ENCODE measurements at regions not wholly inside any gene's neighbourhood (a gene's known extent, or its start where the extent isn't known, plus 50 kb on each side); places are given as distances from the start of the nearest gene placed in this dataset.

DNA sequence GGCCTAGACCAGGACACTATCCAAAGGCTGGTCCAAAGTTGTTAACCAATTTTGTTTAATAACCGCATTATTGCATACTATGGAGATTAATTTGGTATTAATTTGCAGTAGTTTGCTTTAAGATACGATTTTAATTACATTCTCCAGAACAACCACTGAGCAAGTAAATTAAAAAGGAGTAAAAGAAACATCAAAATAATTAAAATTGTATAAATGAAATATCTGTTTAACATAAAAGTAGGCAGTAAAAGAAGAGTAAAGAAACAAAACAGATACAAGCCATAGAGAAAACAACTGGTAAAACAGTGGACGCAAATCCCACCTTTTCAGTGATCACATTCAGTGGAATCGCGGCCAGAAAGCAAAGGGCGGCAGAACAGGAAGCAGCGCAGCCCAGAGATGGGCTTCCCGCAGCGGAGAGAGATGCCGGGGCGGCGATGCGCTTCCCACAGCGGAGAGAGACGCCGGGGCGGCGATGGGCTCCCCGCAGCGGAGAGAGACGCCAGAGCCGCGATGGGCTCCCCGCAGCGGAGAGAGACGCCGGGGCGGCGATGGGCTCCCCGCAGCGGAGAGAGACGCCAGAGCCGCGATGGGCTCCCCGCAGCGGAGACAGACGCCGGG, 176.8 kb downstream of the RTP5 start:
- Histone ChIP-seq H3K79me1 (ENCODE audit: insufficient read depth, low read depth, low read length, poor library complexity, severe bottlenecking) (no peaks in the 10 kb centered on the region), H3K79me2 (ENCODE audit: insufficient read depth, low read length) (no peaks in the 10 kb centered on the region), H4K91ac (ENCODE audit: insufficient read length, low read depth, low read length) (no peak overlapping the region), H3K9me3 (ENCODE audit: control insufficient read depth, low read depth, low read length) (no peaks in the 10 kb centered on the region), H3K4me1 (ENCODE audit: insufficient read depth, low read length) (no peaks in the 10 kb centered on the region), H2BK15ac (ENCODE audit: low read depth, low read length) (no peak overlapping the region), H3T11ph (ENCODE audit: low read length) (no peak overlapping the region), H3K18ac (ENCODE audit: insufficient read length, low read depth, low read length) (no peak overlapping the region), H3K23me2 (ENCODE audit: insufficient read length, low read depth, low read length, poor library complexity, severe bottlenecking) (no peaks in the 10 kb centered on the region), H2AK5ac (ENCODE audit: insufficient read length, low read length) (no peak overlapping the region), H4K20me1 (ENCODE audit: control insufficient read depth, insufficient read depth, insufficient read length) (no peaks in the 10 kb centered on the region), H3K27ac (ENCODE audit: insufficient read length, low read depth, low read length) (no peak overlapping the region), H3K4ac (ENCODE audit: low read depth, low read length) (no peak overlapping the region), H2BK120ac (ENCODE audit: low read depth, low read length, poor library complexity, severe bottlenecking) (no peak overlapping the region), H3K4me2 (ENCODE audit: insufficient read depth, insufficient read length, low read length) (no peak overlapping the region), H3K56ac (ENCODE audit: insufficient read length, low read depth, low read length) (no peak overlapping the region), H2BK5ac (ENCODE audit: insufficient read length, low read length) (no peak overlapping the region), H2AFZ (ENCODE audit: low read length) (no peak overlapping the region), H3K27me3 (ENCODE audit: insufficient read depth, low read length) (peaks cover 23% of the 10 kb centered on the region; the same call in 1 of the 2 replicates), H4K5ac (ENCODE audit: insufficient read length, low read depth, low read length) (no peak overlapping the region), H3K14ac (ENCODE audit: insufficient read depth, low read length) (no peak overlapping the region), H3K23ac (ENCODE audit: insufficient read length, low read depth, low read length) (no peak overlapping the region), H4K8ac (replicated peaks; ENCODE audit: insufficient read length, low read depth, low read length) (no peak overlapping the region), H3K9ac (ENCODE audit: extremely low read depth, insufficient read length, low read length) (no peak overlapping the region), H2BK20ac (ENCODE audit: low read depth, low read length, poor library complexity, severe bottlenecking) (no peak overlapping the region), H2BK12ac (ENCODE audit: insufficient read length, low read depth, low read length) (no peak overlapping the region)
- Mint-ChIP-seq H3K4me1 (peaks cover 0 to 7% of the 10 kb centered on the region in 2 experiments; a peak in 2 of 4 replicates), H3K4me3 (peak overlapping the region in 1 of 2 experiments; percentile 76; a peak in 3 of 5 replicates), H3K9me3 (peaks cover 22 to 37% of the 10 kb centered on the region in 2 experiments), H3K27me3 (ENCODE audit: low read depth) (peaks cover 90% of the 10 kb centered on the region), H3K27ac (no peak overlapping the region), H3K36me3 (ENCODE audit: insufficient read depth in 1 of 3, low read depth in 3 of 3) (peaks cover 2 to 15% (median 4%) of the 10 kb centered on the region in 3 experiments; a peak in 3 of 7 replicates)
- TF ChIP-seq, protein P1, sequence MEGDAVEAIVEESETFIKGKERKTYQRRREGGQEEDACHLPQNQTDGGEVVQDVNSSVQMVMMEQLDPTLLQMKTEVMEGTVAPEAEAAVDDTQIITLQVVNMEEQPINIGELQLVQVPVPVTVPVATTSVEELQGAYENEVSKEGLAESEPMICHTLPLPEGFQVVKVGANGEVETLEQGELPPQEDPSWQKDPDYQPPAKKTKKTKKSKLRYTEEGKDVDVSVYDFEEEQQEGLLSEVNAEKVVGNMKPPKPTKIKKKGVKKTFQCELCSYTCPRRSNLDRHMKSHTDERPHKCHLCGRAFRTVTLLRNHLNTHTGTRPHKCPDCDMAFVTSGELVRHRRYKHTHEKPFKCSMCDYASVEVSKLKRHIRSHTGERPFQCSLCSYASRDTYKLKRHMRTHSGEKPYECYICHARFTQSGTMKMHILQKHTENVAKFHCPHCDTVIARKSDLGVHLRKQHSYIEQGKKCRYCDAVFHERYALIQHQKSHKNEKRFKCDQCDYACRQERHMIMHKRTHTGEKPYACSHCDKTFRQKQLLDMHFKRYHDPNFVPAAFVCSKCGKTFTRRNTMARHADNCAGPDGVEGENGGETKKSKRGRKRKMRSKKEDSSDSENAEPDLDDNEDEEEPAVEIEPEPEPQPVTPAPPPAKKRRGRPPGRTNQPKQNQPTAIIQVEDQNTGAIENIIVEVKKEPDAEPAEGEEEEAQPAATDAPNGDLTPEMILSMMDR (conservative IDR thresholded peaks at IDR 0.05) = no peak
- DNase-seq = peak; percentile 37
- no CpG with 5 or more reads among the region's 38 CpGs for WGBS (ENCODE audit: extremely low coverage, insufficient read length, low lambda C conversion rate)
